ENCODE measurements at regions not wholly inside any gene's neighbourhood (a gene's known extent, or its start where the extent isn't known, plus 50 kb on each side); places are given as distances from the start of the nearest gene placed in this dataset.
"Not testable (repeated sequence)": the region's sequence is repeated elsewhere in the genome, so short reads cannot be mapped to it uniquely, and the experiment has no call there.

GRCh38 chr1:228824366-228824765 is 89.1 kb downstream of the RHOU start:
- no peak for DNase-seq (ENCODE audit: low read depth)

- no peak for DNase-seq (ENCODE audit: low read depth)
Observed at GRCh38 chr1:228825041-228825440, 89.8 kb downstream of the RHOU start.

GRCh38 chr1:228825840-228826484 is 90.7 kb downstream of the RHOU start:
- DNase-seq (ENCODE audit: low read depth), result no peak

GRCh38 chr1:228827019-228827418 is 91.7 kb downstream of the RHOU start:
- no peak for DNase-seq (ENCODE audit: low read depth)

- no peak for DNase-seq (ENCODE audit: low read depth)
Observed at GRCh38 chr1:228828151-228828550, 92.9 kb downstream of the RHOU start.

GRCh38 chr1:228830185-228830953 is 95.1 kb downstream of the RHOU start:
- DNase-seq (ENCODE audit: low read depth), result no peak

GRCh38 chr1:228830954-228831481 is 95.7 kb downstream of the RHOU start:
- peak; percentile 83 for DNase-seq (ENCODE audit: low read depth)

GRCh38 chr1:228833911-228834688 is 98.8 kb downstream of the RHOU start:
- no peak for DNase-seq (ENCODE audit: low read depth)

GRCh38 chr1:228835456-228835855 is 100.2 kb downstream of the RHOU start:
- DNase-seq (ENCODE audit: low read depth), result no peak

- no peak for DNase-seq (ENCODE audit: low read depth)
Observed at GRCh38 chr1:228835911-228836310, 100.6 kb downstream of the RHOU start.

- no peak for DNase-seq (ENCODE audit: low read depth)
Observed at GRCh38 chr1:228836427-228836826, 101.1 kb downstream of the RHOU start.

- DNase-seq (ENCODE audit: low read depth), result no peak
Observed at GRCh38 chr1:228837032-228837431, 101.8 kb downstream of the RHOU start.

- DNase-seq (ENCODE audit: low read depth), result peak; percentile 95
Observed at GRCh38 chr1:228837817-228838716, 102.8 kb downstream of the RHOU start.

GRCh38 chr1:228838717-228839500 is 103.6 kb downstream of the RHOU start:
- DNase-seq (ENCODE audit: low read depth), result peak; percentile 37

- no peak for DNase-seq (ENCODE audit: low read depth)
Observed at GRCh38 chr1:228839656-228840055, 104.4 kb downstream of the RHOU start.

- no peak for DNase-seq (ENCODE audit: low read depth)
Observed at GRCh38 chr1:228841632-228842031, 106.4 kb downstream of the RHOU start.

- DNase-seq (ENCODE audit: low read depth), result peak; percentile 82
Observed at GRCh38 chr1:228842094-228842775, 107.0 kb downstream of the RHOU start.

GRCh38 chr1:228845101-228845500 is 109.8 kb downstream of the RHOU start:
- DNase-seq (ENCODE audit: low read depth), result no peak

GRCh38 chr1:228846952-228847351 is 111.7 kb downstream of the RHOU start:
- no peak for DNase-seq (ENCODE audit: low read depth)

- not testable (repeated sequence) for DNase-seq (ENCODE audit: low read depth)
Observed at GRCh38 chr1:228847451-228847850, 112.2 kb downstream of the RHOU start.
